ENCODE measurements at regions not wholly inside any gene's neighbourhood (a gene's known extent, or its start where the extent isn't known, plus 50 kb on each side); places are given as distances from the start of the nearest gene placed in this dataset.

- no peak for TF ChIP-seq ZFP1 (CRISPR knock-in tag; IDR thresholded peaks at IDR 0.05)
- TF ChIP-seq BRD9 (IDR thresholded peaks at IDR 0.05; ENCODE audit: low read depth, partially characterized antibody): no peak
- TF ChIP-seq ZBTB17 (CRISPR knock-in tag; IDR thresholded peaks at IDR 0.05): no peak
- no peak for TF ChIP-seq XRCC5 (IDR thresholded peaks at IDR 0.05; ENCODE audit: low read depth, low read length)
- no peak for TF ChIP-seq NCOA4 (IDR thresholded peaks at IDR 0.05; ENCODE audit: partially characterized antibody)
- TF ChIP-seq CBFB (CRISPR knock-in tag; IDR thresholded peaks at IDR 0.05): no peak
- no peak for TF ChIP-seq SLC30A9 (CRISPR knock-in tag; IDR thresholded peaks at IDR 0.05)
- TF ChIP-seq MTA2 (IDR thresholded peaks at IDR 0.05; ENCODE audit: low read depth): no peak
- no peak for TF ChIP-seq ZNF407 (IDR thresholded peaks at IDR 0.05; ENCODE audit: low read depth)
- TF ChIP-seq THRAP3 (IDR thresholded peaks at IDR 0.05; ENCODE audit: borderline replicate concordance): no peak
- peak; percentile 30 to 45; a peak in 2 of 4 replicates for TF ChIP-seq TRIM24 (IDR thresholded peaks at IDR 0.05)
- no peak for TF ChIP-seq HSF4 (CRISPR knock-in tag; IDR thresholded peaks at IDR 0.05; ENCODE audit: borderline replicate concordance)
- TF ChIP-seq KLF13 (tag; IDR thresholded peaks at IDR 0.05; ENCODE audit: borderline replicate concordance, low read depth): no peak
- TF ChIP-seq ESRRA (IDR thresholded peaks at IDR 0.05; ENCODE audit: borderline replicate concordance, low read depth): 0 out of 2 replicates have a peak, but pooled peaks have one; percentile 19
- TF ChIP-seq CEBPB (tag; IDR thresholded peaks at IDR 0.05): peak; percentile 32; the same call in 1 of the 2 replicates
These were observed 237.5 kb downstream of the BCOR start (continued) for GRCh38 chrX:39859991-39860861.
